ENCODE measurements at regions not wholly inside any gene's neighbourhood (a gene's known extent, or its start where the extent isn't known, plus 50 kb on each side); places are given as distances from the start of the nearest gene placed in this dataset.
"Not testable (repeated sequence)": the region's sequence is repeated elsewhere in the genome, so short reads cannot be mapped to it uniquely, and the experiment has no call there.

- Mint-ChIP-seq H3K9me3 (no peaks in the 10 kb centered on the region), H3K36me3 (ENCODE audit: low read depth) (no peaks in the 10 kb centered on the region), H3K27me3 (ENCODE audit: low read depth, poor library complexity) (no peaks in the 10 kb centered on the region), H3K4me3 (no peak overlapping the region), H3K27ac (no peak overlapping the region), H3K4me1 (peaks cover 6% of the 10 kb centered on the region)
- DNase-seq, result no peak
- no peak for TF ChIP-seq CTCF (IDR thresholded peaks at IDR 0.05)
Observed at GRCh38 chr2:142380372-142380771, 249.6 kb upstream of the LRP1B start.

- H3K27me3 Mint-ChIP-seq (ENCODE audit: low read depth, poor library complexity); H3K27ac Mint-ChIP-seq; H3K9me3 Mint-ChIP-seq; H3K4me3 Mint-ChIP-seq; DNase-seq; H3K36me3 Mint-ChIP-seq (ENCODE audit: low read depth); H3K4me1 Mint-ChIP-seq: not testable (repeated sequence)
Observed at GRCh38 chr2:142362069-142362468, 231.3 kb upstream of the LRP1B start.

- H3K9me3 Mint-ChIP-seq, result peaks cover 5% of the 10 kb centered on the region
- no peaks in the 10 kb centered on the region for H3K27me3 Mint-ChIP-seq (ENCODE audit: low read depth, poor library complexity)
- no peak for TF ChIP-seq CTCF (IDR thresholded peaks at IDR 0.05)
- no peak overlapping the region for H3K27ac Mint-ChIP-seq
- H3K36me3 Mint-ChIP-seq (ENCODE audit: low read depth), result no peaks in the 10 kb centered on the region
- DNase-seq, result no peak
- H3K4me3 Mint-ChIP-seq, result no peak overlapping the region
- H3K4me1 Mint-ChIP-seq, result no peaks in the 10 kb centered on the region
Observed at GRCh38 chr2:142347751-142348150, 216.9 kb upstream of the LRP1B start.

GRCh38 chr2:142339261-142339660 lies 208.4 kb upstream of the LRP1B start:
- no peak overlapping the region for H3K4me3 Mint-ChIP-seq
- H3K27me3 Mint-ChIP-seq (ENCODE audit: low read depth, poor library complexity), result no peaks in the 10 kb centered on the region
- H3K9me3 Mint-ChIP-seq, result no peaks in the 10 kb centered on the region
- no peak for TF ChIP-seq CTCF (IDR thresholded peaks at IDR 0.05)
- DNase-seq, result no peak
- H3K36me3 Mint-ChIP-seq (ENCODE audit: low read depth), result no peaks in the 10 kb centered on the region
- no peak overlapping the region for H3K27ac Mint-ChIP-seq
- H3K4me1 Mint-ChIP-seq, result no peaks in the 10 kb centered on the region

GRCh38 chr2:142332196-142332595 lies 201.4 kb upstream of the LRP1B start:
- Mint-ChIP-seq H3K9me3 (no peaks in the 10 kb centered on the region), H3K36me3 (ENCODE audit: low read depth) (no peaks in the 10 kb centered on the region), H3K27ac (no peak overlapping the region), H3K4me3 (no peak overlapping the region), H3K4me1 (no peaks in the 10 kb centered on the region), H3K27me3 (ENCODE audit: low read depth, poor library complexity) (peaks cover 3% of the 10 kb centered on the region)
- TF ChIP-seq CTCF (IDR thresholded peaks at IDR 0.05), result no peak
- DNase-seq, result no peak

- Mint-ChIP-seq H3K4me1 (no peaks in the 10 kb centered on the region), H3K36me3 (ENCODE audit: low read depth) (no peaks in the 10 kb centered on the region), H3K9me3 (no peaks in the 10 kb centered on the region), H3K27ac (no peak overlapping the region), H3K27me3 (ENCODE audit: low read depth, poor library complexity) (peaks cover 3% of the 10 kb centered on the region), H3K4me3 (no peak overlapping the region)
- no peak for TF ChIP-seq CTCF (IDR thresholded peaks at IDR 0.05)
- DNase-seq, result no peak
Observed at GRCh38 chr2:142330458-142330857, 199.6 kb upstream of the LRP1B start.
